ENCODE measurements at regions not wholly inside any gene's neighbourhood (a gene's known extent, or its start where the extent isn't known, plus 50 kb on each side); places are given as distances from the start of the nearest gene placed in this dataset.
A peak's percentile ranks its signal among the peaks of the same experiment; 100 is the strongest.

DNA sequence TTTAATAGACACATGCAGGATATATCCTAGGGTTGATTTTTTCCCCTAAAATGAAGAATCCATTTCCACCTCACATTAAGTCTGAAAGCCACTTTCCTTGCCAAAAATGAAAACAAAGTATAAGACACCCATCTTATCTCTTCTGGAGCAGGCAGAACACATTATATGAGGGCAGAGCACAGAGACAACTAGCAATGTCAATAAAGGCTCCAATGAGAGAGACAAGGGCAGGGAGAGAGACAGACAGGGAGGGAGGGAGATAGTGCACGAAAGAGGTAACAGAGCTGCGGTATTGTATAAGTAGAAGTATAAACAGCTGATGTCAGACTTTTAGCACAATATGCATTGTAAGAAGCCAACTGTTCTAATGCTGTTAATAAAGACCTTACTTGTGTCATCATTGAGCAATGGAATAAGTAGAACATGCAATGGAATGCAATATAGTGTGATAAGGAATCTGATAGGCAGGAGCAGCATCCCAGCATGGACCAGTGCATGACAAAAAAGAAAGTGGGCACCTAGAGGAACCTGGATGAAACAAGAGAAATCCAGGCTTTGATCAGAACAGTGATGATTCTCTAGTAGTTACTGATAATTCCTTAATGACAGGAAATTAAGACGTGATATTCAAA lies 150.6 kb upstream of the TCF4 start:
- no peaks in the 10 kb centered on the region for H3K9me3 Mint-ChIP-seq

GRCh38 chr18:55737781-55738468 lies 149.9 kb upstream of the TCF4 start:
- no peak for DNase-seq (ENCODE audit: low read depth, low spot score)
- no peaks in the 10 kb centered on the region for H3K36me3 Mint-ChIP-seq (ENCODE audit: low read depth)
- no peak overlapping the region for H3K4me3 Mint-ChIP-seq
- peaks cover 5% of the 10 kb centered on the region for H3K4me1 Mint-ChIP-seq
- no peaks in the 10 kb centered on the region for H3K9me3 Mint-ChIP-seq
- TF ChIP-seq, protein P1, sequence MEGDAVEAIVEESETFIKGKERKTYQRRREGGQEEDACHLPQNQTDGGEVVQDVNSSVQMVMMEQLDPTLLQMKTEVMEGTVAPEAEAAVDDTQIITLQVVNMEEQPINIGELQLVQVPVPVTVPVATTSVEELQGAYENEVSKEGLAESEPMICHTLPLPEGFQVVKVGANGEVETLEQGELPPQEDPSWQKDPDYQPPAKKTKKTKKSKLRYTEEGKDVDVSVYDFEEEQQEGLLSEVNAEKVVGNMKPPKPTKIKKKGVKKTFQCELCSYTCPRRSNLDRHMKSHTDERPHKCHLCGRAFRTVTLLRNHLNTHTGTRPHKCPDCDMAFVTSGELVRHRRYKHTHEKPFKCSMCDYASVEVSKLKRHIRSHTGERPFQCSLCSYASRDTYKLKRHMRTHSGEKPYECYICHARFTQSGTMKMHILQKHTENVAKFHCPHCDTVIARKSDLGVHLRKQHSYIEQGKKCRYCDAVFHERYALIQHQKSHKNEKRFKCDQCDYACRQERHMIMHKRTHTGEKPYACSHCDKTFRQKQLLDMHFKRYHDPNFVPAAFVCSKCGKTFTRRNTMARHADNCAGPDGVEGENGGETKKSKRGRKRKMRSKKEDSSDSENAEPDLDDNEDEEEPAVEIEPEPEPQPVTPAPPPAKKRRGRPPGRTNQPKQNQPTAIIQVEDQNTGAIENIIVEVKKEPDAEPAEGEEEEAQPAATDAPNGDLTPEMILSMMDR (conservative IDR thresholded peaks at IDR 0.05), result no peak
- H3K27ac Mint-ChIP-seq (ENCODE audit: unreplicated experiment), result no peak overlapping the region
- H3K27me3 Mint-ChIP-seq (ENCODE audit: low read depth), result no peaks in the 10 kb centered on the region

More for the DNA sequence above, 150.6 kb upstream of the TCF4 start:
- DNase-seq (ENCODE audit: low read depth, low spot score), result no peak
- H3K4me1 Mint-ChIP-seq, result peaks cover 12% of the 10 kb centered on the region
- TF ChIP-seq, protein P1 (conservative IDR thresholded peaks at IDR 0.05), result no peak
- no peaks in the 10 kb centered on the region for H3K36me3 Mint-ChIP-seq (ENCODE audit: low read depth)
- no peaks in the 10 kb centered on the region for H3K27me3 Mint-ChIP-seq (ENCODE audit: low read depth)
- peak overlapping the region; percentile 14 for H3K4me3 Mint-ChIP-seq
- no peak overlapping the region for H3K27ac Mint-ChIP-seq (ENCODE audit: unreplicated experiment)

DNA sequence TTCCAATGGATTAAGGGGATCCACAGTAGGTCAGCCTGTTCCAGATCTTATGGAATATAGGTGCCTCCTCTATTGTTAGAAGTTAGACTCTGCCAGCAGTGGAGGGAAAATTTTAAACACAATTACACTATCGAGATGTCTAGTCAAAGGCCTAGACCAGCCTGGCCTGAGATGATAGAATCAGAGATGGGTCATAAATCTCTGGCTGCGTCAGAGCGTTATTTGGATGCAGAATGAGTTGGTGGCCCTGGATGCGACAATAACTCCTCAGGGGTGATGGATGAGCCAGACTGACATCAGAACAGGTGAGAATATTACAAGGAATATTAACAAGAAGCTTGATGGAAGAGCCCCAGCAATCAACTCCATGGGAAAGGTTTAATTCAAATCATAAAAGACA lies 149.3 kb upstream of the TCF4 start:
- Mint-ChIP-seq H3K27me3 (ENCODE audit: low read depth) (no peaks in the 10 kb centered on the region), H3K27ac (ENCODE audit: unreplicated experiment) (no peak overlapping the region), H3K9me3 (no peaks in the 10 kb centered on the region), H3K4me3 (no peak overlapping the region), H3K36me3 (ENCODE audit: low read depth) (no peaks in the 10 kb centered on the region), H3K4me1 (peaks cover 5% of the 10 kb centered on the region)
- TF ChIP-seq, protein P1 (conservative IDR thresholded peaks at IDR 0.05), result no peak
- DNase-seq (ENCODE audit: low read depth, low spot score), result no peak

GRCh38 chr18:55735969-55736368 lies 148.0 kb upstream of the TCF4 start:
- Mint-ChIP-seq H3K36me3 (ENCODE audit: low read depth) (no peaks in the 10 kb centered on the region), H3K27ac (ENCODE audit: unreplicated experiment) (no peak overlapping the region), H3K4me3 (no peak overlapping the region), H3K4me1 (peaks cover 5% of the 10 kb centered on the region), H3K9me3 (no peaks in the 10 kb centered on the region), H3K27me3 (ENCODE audit: low read depth) (no peaks in the 10 kb centered on the region)
- TF ChIP-seq, protein P1 (conservative IDR thresholded peaks at IDR 0.05), result no peak
- DNase-seq (ENCODE audit: low read depth, low spot score), result no peak

- Mint-ChIP-seq H3K4me3 (no peak overlapping the region), H3K9me3 (no peaks in the 10 kb centered on the region), H3K27me3 (ENCODE audit: low read depth) (no peaks in the 10 kb centered on the region), H3K36me3 (ENCODE audit: low read depth) (no peaks in the 10 kb centered on the region), H3K4me1 (peaks cover 5% of the 10 kb centered on the region), H3K27ac (ENCODE audit: unreplicated experiment) (no peak overlapping the region)
- TF ChIP-seq, protein P1 (conservative IDR thresholded peaks at IDR 0.05), result no peak
- no peak for DNase-seq (ENCODE audit: low read depth, low spot score)
These were observed 147.3 kb upstream of the TCF4 start for GRCh38 chr18:55735199-55735855.
